ENCODE measurements at regions not wholly inside any gene's neighbourhood (a gene's known extent, or its start where the extent isn't known, plus 50 kb on each side); places are given as distances from the start of the nearest gene placed in this dataset.
"Not testable (repeated sequence)": the region's sequence is repeated elsewhere in the genome, so short reads cannot be mapped to it uniquely, and the experiment has no call there.

DNA sequence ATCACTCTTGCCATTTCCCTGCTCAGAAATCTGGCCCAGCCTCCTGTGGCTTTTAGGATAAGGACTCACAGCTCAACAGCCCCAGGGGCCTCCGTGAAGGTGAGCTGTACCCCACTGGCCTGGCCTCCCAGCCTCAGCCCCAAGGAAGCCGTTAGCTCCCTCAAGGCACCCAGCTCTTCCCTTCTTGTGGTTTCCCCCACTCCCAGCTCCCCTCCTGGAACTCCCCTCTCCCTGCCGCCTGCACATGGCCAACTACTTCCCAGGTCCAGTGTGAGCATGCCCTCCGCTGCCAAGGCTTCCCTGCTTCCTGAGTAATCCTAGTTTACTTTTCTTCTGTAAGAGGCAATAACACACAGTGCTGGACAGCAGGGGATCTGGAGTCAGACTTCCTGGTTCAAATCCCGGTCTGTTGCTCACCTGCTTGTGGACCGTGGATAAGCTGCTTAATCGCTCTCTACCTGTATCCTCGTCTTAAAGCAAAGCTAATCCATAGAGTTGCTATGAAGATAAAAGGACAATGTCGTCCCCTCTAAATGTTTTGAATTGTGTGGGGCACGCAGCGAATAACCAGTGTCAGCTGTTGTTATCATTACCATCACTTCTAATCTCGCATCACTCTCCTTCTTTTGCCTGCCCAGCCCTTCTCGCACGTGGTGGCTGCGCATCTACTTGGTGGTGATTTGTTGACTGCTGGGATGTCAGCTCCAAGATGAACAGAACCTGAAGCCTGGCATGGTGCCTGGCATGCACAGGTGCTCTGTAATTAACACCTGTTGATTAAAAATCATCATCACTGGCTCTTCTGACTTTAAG lies 86.6 kb downstream of the C5orf15 start:
- no peak for DNase-seq

DNA sequence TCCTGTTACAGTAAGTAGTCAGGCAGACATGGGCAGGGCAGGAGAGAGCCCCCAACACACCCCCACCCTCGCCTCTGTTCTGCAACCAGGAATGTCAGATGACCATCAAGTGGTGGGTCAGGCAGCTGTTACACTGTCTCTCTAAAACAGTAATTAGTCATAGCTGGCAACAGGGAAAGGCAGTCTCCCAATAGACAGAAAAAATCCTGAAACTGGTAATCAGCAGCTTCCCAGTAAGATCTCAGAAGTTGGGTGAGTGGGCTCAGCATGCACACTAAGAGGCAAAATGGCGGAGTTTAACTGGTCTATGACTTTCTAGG lies 90.2 kb downstream of the C5orf15 start:
- no peak for DNase-seq

DNA sequence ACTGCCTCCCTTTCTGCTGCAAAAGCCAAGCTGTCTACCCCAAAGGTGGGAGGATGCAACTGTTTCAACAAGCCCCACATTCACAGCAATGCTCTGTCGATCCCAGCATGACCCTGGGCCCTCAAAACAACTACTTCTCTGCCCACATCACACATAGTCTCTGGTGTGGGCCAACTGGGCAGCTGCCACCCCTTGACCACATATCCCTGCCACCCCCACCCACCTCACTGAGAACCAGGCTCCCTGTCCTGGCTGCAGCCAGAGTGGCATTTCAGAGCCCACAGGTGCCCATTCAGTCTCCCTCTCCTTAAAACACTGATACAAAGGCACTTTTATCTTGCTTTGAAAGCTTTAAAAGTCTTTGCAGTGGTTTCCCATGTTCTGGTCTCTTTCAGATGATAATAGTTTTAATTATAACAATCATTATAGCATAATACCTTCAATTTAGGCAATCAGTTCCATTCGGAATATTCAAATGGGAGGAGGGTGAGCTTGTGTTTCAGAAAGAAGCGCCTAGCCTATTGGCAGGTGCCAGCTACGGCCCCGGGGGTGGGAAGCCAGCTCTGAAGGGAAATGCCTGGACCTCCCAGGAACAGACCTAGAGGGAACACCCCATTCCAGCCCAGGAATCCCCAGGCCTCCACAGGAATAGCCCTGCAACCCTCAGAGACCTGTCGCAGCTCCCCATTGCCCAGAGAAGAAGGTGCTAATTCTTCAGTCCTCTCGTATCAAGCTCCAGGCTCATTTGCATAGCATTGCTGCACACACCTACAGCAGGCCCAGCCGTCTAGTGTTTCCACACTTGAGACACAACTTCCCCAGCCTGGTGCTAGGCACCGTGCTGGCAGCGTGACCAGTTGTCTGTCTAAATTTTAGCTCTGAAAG lies 90.8 kb downstream of the C5orf15 start:
- DNase-seq, result no peak

DNA sequence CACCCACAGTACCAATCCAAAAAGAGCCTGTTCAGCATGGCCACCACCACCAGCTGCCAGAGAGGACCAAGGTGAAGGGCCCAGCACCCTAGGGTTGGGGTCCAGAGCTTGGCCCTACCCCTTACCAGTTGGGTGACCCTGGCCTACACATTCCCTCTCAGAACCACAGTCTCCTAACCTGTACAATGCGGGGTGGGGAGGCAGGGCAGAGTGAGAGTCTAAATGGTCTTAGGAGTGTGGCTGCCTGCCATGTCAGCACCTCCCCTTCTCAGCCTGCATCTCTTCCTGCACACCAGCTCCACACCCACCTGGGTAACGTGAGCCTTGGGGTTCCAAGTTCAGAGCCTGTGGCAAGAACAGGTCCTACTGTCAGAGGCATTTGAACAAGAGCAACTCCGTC lies 92.2 kb downstream of the C5orf15 start:
- no peak for DNase-seq

DNA sequence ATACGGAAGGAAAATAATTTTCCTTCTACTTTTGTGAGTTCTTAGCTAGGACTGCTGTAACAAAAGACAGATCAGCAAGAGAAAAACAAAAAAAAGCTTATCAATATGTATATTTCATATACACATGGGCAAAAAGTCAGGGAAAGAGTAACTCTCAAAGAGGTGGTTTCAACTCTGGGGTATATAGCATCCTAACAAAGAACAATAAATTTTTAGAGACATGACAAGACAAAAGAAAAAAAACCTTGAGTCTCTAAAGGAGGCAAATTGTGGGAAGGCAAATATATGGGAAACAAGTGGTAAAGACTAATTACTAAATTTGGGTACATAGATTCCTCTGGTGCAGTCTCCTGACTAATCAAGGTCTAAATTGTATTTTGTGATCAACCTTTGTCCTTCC lies 93.2 kb downstream of the C5orf15 start:
- no peak for DNase-seq

DNA sequence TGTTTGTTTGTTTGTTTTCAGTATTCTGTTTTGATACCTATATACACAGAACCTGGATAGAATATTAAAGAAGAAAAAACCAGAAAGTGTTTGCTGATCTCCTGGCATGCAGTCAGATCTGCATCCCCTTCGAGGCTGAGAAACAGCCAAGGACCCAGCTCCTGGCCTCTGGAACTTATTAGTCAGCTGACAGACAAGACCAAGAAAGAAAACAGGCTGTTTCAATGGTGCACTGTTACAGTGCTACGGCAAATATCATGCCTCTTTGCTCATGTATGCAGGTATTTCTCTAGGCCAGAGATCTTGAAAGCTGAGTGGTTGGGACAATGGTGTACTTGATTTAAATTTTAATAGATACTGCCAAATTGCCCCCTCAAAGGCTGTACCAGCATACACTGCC lies 95.0 kb downstream of the C5orf15 start:
- no peak for DNase-seq

DNA sequence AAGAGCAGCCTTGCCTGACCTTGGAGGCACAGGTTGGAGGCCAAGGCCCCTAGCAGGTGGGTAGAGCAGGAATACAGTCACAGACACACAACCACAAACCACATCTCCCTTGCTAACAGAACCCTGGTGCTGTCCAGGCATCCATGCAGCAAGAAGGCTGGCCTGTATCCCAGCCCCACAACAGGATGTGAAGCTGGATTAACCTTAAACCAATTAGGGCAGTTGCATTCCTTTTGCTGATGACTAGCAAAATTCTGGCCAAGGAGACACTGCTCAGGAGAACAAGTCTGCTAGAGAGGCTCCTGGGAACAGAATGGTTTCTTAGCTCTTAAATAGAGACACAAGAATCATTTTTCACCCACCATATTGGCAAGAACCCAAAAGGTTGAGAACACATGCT lies 97.8 kb downstream of the C5orf15 start:
- no peak for DNase-seq

DNA sequence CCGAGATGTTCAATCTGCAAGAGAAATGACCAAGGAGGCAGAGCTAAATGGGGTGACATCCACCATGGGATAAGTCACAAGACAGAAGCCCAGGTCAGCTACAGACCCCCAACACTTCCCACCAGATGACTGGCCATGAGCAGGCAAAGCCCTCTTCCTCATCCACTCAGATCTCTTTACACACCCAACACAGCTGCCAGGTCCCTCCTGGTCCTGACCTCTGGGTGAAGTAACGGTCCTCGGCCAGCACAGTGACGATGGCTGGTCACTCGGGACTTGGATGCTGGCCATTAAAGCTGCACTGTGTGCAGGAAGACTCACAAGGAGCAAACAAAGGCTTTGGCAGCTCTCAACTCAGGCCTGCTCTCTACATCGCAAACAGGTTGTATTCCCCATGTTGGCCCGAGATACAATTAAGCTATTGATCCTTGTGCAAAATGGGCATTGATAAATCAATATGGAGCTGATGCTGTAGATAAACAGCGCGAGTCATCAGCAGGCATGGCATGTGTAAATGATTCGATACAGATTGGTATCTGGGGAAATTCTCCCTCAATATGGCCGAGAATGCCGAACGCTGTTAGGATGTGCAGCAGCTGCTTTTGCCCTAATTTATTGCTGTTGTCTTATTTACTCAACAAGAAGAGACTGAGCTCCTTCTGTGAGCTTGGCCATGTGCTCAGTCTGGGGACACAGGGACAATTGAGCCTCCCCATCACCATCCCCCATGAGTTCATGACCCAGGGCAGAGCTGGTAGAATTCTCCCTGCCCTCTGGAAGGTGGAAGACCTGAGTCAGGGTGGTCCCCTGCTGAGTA lies 98.7 kb downstream of the C5orf15 start:
- no peak for DNase-seq

DNA sequence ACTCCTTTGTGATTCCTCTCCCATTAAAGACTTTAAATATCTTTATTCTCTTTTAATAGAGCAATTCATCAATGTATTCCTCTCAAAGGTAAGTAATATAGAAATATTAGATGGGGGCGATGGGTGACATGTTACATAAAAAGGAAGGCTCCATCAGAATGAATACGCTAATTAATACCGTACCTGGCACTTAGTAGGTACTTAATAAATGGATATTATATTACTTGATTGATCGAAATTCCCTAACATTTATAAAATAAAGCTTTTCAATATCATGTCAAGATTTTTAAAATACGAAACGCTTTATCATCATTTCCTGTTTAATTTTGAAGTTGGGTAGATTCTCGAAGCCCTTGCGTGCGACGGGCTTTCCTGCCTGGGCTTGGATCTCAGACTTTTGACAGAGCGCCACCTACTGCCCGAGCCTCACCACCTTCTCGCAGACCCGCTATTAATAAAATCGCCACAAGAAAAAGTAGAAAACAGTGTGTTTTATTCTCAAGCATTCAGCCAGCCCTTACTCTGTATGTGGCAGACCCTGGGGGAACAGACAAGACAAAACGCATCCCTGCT lies 99.4 kb downstream of the C5orf15 start:
- DNase-seq, result no peak

DNA sequence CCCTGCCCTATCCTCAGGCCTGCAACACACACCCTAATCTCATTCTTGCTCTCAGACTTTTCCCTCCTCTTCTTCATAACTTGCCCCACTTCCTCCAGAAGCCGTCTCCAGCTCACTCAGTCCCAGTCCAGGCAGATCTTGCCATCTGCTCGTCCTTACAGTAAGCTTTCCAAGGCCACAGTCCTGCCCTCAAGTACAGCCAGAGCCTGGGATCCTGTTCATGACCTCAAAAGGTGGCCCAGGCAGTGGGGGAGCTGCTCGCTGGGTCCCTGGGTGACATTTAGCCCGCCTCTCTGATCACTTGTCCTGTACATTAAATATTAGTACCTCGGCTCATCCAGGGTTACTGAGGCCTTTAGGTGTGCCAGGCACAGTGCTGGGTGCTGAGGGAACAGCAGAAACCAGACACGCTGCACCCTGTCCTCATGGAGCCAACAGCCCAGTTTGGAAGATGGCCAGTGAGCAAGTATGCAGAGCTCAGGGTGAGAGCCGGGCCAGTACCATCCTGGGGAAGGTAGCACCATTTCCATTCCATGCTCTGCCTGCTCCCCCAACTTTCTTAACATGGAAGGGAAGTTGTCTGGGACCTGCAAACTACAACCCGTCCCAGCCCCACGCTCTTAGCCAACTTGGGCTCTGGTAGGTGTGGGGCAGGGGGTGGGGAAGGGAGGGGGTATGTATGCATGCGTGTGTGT lies 100.4 kb downstream of the C5orf15 start:
- DNase-seq, result no peak

DNA sequence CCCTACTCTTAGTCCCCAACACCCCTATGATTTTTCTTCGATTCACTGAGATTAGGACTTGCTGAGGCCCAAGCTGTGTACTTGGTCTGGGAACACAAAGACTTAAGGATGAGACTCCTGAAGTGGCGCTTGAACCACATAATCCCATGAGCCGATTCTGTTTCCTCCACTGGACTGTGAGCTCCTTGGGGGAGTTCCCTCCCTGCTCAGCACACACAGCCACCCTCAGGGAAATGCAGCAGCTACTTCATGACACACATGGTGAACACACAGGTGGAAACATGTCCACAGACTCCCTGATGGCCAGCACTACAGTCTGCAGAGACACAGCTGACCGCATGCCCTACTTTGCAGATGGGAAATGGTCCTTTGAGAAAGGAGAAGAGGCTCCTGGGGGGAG lies 101.1 kb downstream of the C5orf15 start:
- no peak for DNase-seq

DNA sequence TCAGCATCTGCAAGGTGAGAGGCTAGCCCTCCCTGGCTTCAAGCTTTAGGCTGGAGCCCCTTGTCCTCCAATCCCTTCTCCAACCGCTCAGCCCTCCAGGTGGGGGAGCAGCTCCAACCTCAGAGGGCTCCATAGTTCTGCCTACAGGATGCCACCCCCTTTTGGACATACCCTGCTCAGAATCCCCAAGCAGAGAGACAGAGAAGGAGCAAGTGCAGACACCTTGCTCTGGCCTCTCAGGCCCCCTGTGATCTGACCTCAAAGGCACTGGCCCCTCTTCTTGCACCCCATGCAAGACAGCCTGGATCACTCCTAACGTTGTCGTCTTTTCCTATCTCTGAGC lies 101.6 kb downstream of the C5orf15 start:
- no peak for DNase-seq

DNA sequence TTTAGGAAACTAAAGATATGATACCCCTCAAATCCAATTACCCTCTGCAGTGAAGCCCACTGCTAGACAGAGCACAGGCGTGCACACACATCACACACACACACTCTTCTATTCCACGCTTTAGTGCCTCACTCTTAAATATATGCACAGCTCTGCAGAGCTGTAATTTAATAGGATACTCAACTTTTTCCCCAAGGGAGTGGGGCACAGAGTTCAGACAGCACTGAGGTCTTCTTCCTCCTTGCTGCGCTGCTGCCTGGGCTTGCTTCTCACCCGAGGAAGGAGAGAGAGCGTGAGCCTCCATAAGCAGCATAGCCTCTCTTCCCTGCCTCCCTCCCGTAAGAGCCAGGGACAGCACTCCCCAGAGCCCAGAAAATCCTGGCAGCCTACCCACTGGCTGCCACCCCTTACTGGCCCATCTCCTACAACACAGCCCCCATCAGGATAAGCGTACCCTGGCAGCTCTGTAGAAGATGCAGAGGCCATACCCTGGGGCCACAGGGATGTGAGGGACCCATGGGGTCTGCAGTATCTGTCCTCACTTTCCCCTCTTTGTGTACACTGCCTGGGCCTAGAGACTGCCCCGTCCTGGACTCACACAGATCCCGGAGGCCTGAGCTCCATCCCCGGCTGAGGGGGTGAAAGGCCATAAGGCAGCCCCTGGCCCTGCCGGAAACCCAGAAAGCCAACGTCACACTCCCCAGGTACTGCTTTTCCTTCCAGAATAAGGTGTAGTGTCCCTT lies 102.1 kb downstream of the C5orf15 start:
- no peak for DNase-seq

DNA sequence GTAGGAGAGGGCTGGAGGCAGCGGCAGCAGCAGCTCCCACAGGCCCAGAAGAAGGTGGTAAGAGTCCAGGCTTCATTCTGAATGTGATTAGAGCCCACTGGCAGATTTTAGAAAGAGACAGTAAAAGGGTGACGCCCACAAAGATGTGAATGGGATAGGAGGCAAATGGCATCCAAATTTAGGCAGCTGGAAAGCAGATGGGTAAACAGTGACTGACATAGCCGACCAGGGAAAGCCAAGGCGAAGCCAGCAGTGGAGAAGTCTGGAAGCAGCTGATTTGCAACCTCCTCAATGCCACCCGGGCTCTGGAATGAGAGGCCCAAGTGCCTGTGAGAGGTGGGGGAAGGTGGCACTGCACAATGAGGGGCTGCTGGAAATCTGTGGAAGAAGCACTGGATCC lies 103.3 kb downstream of the C5orf15 start:
- no peak for DNase-seq

DNA sequence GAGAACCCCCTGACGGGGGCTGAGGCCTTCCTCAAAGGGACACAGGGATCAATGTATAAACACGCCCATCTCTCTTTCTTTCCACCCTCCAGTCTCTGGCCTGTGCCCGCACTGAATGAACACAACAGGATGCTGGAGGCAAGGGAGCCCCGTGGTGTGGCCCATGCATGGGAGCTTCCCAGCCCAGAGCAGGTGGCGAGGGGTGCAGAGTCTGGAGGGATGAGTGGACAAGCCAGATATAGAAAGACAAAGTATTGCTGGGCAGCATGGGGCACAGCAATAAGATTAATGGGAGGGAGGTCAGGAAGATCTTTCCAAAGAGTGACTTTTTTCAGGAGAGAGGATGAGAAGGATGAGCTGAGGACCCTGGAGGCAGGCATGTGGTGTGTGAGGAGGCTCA lies 103.7 kb downstream of the C5orf15 start:
- DNase-seq, result no peak

DNA sequence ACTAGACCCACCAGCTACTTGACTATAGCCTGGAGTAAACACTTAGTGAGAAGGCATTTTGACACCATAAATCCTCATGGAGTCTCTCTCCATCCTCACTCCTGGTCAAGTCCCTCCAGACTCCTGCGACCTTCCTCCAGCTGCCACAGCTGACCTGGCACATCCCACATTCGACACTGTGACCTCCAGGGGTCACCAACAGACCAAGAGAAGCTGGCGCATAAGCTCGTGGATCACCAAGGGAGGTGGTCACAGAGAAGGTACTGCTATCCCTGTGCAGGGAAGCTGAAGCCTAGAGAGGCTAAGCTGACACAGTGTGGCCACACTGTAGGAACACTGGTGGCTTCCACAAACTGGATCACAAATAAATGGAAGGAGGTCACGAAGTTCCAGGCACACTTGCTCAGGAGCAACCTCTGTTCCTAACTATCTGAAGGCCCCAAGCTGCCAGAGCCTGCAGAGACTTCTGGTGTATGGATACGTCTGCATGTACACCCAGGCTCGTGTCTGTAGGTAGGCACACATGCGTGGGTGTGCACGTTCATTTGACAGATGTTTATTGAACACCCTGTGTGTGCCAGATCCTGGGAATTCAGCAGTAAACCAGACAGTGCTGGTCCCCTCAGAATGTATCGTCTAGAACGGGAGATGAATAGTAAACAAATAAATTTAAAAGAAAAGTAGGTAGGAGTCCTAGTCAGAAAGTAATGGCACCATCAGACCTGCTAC lies 104.4 kb downstream of the C5orf15 start:
- no peak for DNase-seq

DNA sequence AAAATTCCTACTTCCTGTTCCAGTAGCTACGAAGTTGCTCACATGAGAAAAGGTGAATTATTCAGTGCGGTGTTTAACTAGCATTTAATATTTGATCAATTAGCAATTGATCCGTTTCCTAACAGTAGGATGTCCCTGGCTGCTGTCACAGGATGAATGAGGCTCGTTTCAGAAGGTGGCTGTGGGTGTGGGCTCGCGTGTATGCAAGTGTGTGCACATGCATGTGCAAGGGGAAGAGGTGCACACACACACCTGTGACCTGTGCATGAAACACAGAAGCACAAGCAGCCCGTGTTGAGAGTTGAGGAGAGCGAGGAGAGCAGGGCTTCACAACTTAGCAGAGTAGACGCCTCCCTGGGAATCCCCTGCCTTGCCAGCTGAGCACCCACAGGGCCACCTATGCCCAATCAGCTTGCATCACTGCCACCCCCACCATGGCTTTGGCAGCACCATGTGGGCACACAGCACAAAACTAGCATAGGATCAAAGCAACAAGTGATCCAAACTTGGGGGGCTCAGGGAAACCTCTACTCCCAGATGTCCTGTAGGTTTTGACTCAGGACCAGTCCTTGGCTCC lies 107.2 kb downstream of the C5orf15 start:
- no peak for DNase-seq

DNA sequence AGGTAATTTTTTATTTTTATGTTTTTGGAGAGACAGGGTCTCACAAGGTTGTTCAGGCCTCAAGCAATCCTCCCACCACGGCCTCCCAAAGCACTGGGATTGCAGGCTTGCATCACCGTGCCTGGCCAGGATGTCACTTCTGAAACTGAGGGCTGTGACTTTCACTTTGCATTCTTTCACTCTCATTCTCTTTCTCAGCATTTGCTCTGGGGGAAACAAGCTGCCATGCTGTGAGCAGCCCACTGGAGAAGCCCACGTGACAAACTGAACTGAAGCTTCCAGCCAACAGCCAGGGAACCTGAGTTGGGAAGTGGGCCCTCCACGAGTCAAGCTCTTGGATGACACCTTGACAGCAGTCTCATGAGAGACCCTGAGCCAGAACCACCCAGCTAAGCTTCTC lies 109.4 kb downstream of the C5orf15 start:
- no peak for DNase-seq

DNA sequence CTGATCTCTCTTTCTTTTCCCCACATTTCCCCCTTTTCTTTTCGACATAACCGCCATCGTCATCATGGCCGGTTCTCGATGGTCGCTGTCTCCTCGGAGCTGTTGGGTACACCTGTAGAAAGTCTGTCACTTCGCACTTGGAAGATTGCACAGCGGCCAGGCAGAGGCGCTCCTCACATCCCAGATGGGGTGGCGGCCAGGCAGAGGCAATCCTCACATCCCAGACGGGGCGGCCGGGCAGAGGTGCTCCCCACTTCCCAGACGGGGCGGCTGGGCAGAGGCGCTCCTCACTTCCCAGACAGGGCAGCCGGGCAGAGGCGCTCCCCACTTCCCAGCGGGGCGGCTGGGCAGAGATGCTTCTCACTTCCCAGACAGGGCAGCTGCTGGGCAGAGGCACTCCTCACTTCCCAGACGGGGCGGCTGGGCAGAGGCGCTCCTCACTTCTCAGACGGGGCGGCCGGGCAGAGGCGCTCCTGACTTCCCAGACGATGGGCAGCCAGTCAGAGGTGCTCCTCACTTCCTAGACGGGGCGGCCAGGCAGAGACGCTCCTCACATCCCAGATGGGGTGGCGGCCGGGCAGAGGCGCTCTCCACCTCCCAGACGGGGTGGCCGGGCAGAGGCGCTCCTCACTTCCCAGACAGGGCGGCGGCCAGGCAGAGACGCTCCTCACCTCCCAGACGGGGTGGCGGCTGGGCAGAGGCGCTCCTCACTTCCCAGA lies 110.7 kb downstream of the C5orf15 start:
- not testable (repeated sequence) for DNase-seq

DNA sequence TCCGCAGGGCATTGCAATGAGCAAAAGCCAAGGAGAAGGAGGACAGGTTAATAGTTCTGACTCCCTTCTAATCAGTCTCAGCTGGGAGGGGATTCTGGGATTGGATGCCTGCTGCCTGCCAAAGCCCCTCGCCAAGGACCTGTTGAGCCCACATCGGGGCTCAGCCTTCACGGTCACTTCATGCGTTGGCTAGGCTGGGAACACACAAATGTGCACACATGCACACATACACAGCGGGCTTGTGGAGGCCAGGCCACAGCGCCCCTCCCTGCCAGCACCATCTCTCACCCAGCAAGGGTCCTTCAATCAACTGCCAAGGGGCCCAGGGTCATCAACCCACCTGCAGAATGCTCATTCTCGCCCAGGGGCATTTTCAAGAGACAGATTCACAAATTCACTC lies 113.9 kb downstream of the C5orf15 start:
- no peak for DNase-seq

Data from NCI-H1436 treated with DMSO at 0.1 percent for 48 hours (cell line).